Esophagus squamous epithelium (tissue), 4 donors: ENCODE measurements at regions not wholly inside any gene's neighbourhood (a gene's known extent, or its start where the extent isn't known, plus 50 kb on each side); places are given as distances from the start of the nearest gene placed in this dataset.

ENCODE experiments used
- POLR2A ChIP-seq, 4 donors: fragments of 450-650 bp; IDR thresholded peaks; one replicate each; pipeline ENCODE4 v1.6.1; 2017; ENCODE audit warnings: antibody characterized with exemption in 4 of 4, mild to moderate bottlenecking in 4 of 4, moderate library complexity in 3 of 4
- TF ChIP-seq, protein P1 (sequence below), 6 experiments: fragments of 450-650 bp in 4 of 6; fragments of 200-600 bp in 2 of 6; sonication (generic) in 2 of 6; IDR thresholded peaks; one replicate each; pipeline ENCODE4 v1.5.1; 2016 to 2019; ENCODE audit warnings: antibody characterized with exemption in 6 of 6, mild to moderate bottlenecking in 4 of 6, moderate library complexity in 4 of 6

- TF ChIP-seq, protein P1, sequence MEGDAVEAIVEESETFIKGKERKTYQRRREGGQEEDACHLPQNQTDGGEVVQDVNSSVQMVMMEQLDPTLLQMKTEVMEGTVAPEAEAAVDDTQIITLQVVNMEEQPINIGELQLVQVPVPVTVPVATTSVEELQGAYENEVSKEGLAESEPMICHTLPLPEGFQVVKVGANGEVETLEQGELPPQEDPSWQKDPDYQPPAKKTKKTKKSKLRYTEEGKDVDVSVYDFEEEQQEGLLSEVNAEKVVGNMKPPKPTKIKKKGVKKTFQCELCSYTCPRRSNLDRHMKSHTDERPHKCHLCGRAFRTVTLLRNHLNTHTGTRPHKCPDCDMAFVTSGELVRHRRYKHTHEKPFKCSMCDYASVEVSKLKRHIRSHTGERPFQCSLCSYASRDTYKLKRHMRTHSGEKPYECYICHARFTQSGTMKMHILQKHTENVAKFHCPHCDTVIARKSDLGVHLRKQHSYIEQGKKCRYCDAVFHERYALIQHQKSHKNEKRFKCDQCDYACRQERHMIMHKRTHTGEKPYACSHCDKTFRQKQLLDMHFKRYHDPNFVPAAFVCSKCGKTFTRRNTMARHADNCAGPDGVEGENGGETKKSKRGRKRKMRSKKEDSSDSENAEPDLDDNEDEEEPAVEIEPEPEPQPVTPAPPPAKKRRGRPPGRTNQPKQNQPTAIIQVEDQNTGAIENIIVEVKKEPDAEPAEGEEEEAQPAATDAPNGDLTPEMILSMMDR (IDR thresholded peaks at IDR 0.05) = peak; percentile 46 to 79 (median 59)
- TF ChIP-seq POLR2A (IDR thresholded peaks at IDR 0.05) = no peak
Observed at GRCh38 chr15:97903971-97904572, 56.4 kb upstream of the ARRDC4 start.
